ENCODE measurements at regions not wholly inside any gene's neighbourhood (a gene's known extent, or its start where the extent isn't known, plus 50 kb on each side); places are given as distances from the start of the nearest gene placed in this dataset.

DNA sequence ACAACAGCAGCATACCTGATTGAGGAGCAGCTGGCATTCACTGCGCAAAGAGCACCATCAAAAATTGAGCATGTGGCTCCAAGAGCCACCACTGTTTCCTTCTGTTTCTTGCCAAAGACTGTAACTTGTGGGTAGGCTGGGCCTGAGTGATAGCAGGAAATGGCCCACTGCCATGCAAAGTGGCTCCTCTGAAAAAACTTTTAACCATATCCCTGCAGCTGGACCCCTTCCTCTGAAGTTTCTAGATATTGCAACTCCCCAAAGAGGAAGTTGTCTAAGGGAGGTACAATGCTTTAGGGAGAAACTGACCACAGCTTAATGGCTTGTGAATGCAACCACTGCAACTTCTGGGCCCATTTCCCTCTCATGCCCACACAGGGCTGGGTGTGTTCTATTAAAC, 355.4 kb upstream of the PDE4D start:
- TF ChIP-seq CTCF (conservative IDR thresholded peaks at IDR 0.05 in 1 of 2, IDR thresholded peaks at IDR 0.05 in 1 of 2; ENCODE audit: low read depth in 1 of 2, low read length in 2 of 2), result no peak
- TF ChIP-seq EZH2 (IDR thresholded peaks at IDR 0.05; ENCODE audit: low read length, missing control alignments), result no peak
